Heart left ventricle (tissue), 13 donors: ENCODE measurements at regions not wholly inside any gene's neighbourhood (a gene's known extent, or its start where the extent isn't known, plus 50 kb on each side); places are given as distances from the start of the nearest gene placed in this dataset.

Source experiments
- CTCF ChIP-seq, 12 donors: fragments of 200-600 bp; sonication (generic) in 4 of 12; IDR thresholded peaks; one replicate each; pipeline versions ENCODE4 v1.5.0 to v1.8.0; 2018 to 2022; ENCODE audit warnings: antibody characterized with exemption in 12 of 12, mild to moderate bottlenecking in 5 of 12
- POLR2A ChIP-seq, 2 donors: fragments of 450-650 bp; IDR thresholded peaks; one replicate each; pipeline ENCODE4 v1.6.1; 2017; ENCODE audit warnings: antibody characterized with exemption in 2 of 2, mild to moderate bottlenecking in 2 of 2, moderate library complexity in 2 of 2
- donor health status: ischemic (EF 13 %, LVEDD 7.1; RV severe dilation, severe dysfunction).
- donor health status: DM: no; HTN: yes; CAD: no.
- donor health status: DM: no; HTN: no; CAD: no.
- donor health status: ischemic (EF 25% LVEDD 6.9; RV normal size, moderate dysfunction).
- donor health status: ischemic (EF 25% LVEDD 5.7; RV mildly dilated, moderate dysfunction).
- donor health status: ischemic (EF 35%, LVEDD 5.7; RV mildly dilated, moderate dysfunction).
- donor health status: nonischemic (EF 11% LVEDD 7.7; RV severe dilation, severe dysfunction).
- donor health status: DM: yes; HTN: yes; CAD: no.
- donor health status: PGD.
- donor health status: ischemic (EF 29% LVEDD 5.4; RV normal size, mild dysfunction).
- donor health status: nonischemic (EF 23%, LVEDD 6.1; RV moderate dilation, normal function).

DNA sequence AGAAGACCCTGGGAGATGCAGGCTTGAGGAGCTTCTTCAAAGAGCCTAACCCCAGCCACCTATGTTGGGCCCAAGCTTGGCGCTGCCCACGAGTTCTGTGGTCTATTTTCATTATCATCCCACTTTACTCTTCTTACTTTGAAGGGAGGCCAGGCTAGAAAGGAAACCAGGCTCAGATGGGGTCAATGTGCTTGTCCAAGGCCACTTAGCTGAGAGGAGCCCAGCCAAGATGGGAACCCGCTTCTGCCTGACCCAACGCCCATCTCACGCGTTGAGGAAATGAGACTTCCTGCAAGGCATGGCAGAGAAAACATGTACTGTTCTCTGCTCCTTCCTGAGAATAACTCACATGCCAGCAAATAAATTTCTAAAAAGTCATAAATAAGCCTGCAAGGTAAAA lies 486.3 kb upstream of the PROK2 start:
- TF ChIP-seq CTCF (IDR thresholded peaks at IDR 0.05) = no peak
- TF ChIP-seq POLR2A (IDR thresholded peaks at IDR 0.05) = no peak
